ENCODE measurements at regions not wholly inside any gene's neighbourhood (a gene's known extent, or its start where the extent isn't known, plus 50 kb on each side); places are given as distances from the start of the nearest gene placed in this dataset.

GRCh38 chr3:13190378-13190765, 117.1 kb upstream of the IQSEC1 start:
- TF ChIP-seq POLR2A (IDR thresholded peaks at IDR 0.05) (no peak), CTCF (IDR thresholded peaks at IDR 0.05) (no peak)

Measured in Peyer's patch (tissue), 4 donors.